ENCODE measurements at regions not wholly inside any gene's neighbourhood (a gene's known extent, or its start where the extent isn't known, plus 50 kb on each side); places are given as distances from the start of the nearest gene placed in this dataset.

DNA sequence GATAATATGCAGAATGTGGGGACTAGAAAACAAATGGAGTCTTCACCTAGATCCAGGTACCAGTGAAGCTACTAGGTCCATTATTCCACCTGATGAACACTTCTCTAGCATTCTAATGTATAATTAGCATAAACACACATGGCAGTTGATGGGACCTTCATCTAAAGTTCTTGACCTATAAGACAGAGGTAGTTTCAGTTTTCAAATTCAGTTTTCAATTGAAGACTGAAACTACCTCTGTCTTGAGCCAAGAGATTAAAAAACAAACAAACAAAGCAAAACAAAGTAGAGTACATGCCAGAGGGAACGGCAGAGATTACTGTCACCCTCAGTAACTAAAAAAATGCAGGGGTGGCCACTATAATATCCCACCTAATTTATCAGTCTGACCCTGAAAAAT lies 199.9 kb upstream of the NEIL3 start:
- Mint-ChIP-seq H3K4me3 (no peak overlapping the region), H3K27me3 (ENCODE audit: low read depth, poor library complexity) (no peaks in the 10 kb centered on the region), H3K27ac (no peak overlapping the region), H3K36me3 (ENCODE audit: low read depth) (no peaks in the 10 kb centered on the region), H3K4me1 (no peaks in the 10 kb centered on the region), H3K9me3 (peaks cover 5% of the 10 kb centered on the region)
- TF ChIP-seq, protein P1, sequence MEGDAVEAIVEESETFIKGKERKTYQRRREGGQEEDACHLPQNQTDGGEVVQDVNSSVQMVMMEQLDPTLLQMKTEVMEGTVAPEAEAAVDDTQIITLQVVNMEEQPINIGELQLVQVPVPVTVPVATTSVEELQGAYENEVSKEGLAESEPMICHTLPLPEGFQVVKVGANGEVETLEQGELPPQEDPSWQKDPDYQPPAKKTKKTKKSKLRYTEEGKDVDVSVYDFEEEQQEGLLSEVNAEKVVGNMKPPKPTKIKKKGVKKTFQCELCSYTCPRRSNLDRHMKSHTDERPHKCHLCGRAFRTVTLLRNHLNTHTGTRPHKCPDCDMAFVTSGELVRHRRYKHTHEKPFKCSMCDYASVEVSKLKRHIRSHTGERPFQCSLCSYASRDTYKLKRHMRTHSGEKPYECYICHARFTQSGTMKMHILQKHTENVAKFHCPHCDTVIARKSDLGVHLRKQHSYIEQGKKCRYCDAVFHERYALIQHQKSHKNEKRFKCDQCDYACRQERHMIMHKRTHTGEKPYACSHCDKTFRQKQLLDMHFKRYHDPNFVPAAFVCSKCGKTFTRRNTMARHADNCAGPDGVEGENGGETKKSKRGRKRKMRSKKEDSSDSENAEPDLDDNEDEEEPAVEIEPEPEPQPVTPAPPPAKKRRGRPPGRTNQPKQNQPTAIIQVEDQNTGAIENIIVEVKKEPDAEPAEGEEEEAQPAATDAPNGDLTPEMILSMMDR (IDR thresholded peaks at IDR 0.05) = no peak
- no peak for DNase-seq

DNA sequence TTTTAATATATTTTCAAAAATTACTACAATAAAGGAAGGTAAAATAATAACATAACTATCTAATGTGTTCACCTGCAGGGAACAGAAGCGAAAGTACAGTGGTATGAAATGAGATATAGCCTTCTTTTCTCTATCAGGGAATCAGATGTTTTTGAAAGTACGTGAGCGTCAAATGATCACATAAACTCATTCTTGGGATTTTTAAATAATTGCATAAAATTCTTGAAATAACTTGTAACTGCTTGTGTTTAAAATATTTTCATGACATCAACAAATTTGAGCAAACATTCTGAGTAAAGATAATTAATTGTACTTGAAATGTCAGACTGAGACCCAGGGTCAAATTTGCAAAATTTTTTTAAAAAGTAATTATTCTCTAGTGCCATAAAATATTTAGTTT lies 193.5 kb upstream of the NEIL3 start:
- no peak overlapping the region for H3K27ac Mint-ChIP-seq
- H3K27me3 Mint-ChIP-seq (ENCODE audit: low read depth, poor library complexity) = no peaks in the 10 kb centered on the region
- no peaks in the 10 kb centered on the region for H3K36me3 Mint-ChIP-seq (ENCODE audit: low read depth)
- no peak for DNase-seq
- no peaks in the 10 kb centered on the region for H3K4me1 Mint-ChIP-seq
- TF ChIP-seq, protein P1 (IDR thresholded peaks at IDR 0.05) = no peak
- H3K4me3 Mint-ChIP-seq = no peak overlapping the region
- H3K9me3 Mint-ChIP-seq = peaks cover 19% of the 10 kb centered on the region

DNA sequence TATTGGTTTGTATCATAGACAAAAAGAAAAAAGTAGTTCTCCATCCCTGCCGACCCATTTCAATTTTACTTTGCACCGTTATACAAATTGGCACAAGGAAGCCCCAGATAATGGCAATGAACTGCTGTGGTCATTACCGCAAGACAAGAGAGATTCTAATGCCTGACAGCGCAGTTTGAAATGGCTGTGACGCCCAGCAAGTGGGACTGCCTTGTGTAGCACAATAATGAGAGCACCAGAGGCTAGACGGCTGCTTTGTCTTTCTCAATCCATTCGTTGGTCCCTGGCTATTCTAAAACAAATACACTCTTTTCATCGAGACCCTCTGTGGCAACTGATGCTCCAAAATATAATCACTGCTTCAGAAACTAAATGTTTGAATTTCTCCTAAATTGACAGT lies 192.4 kb upstream of the NEIL3 start:
- TF ChIP-seq, protein P1 (IDR thresholded peaks at IDR 0.05) = no peak
- no peak for DNase-seq
- Mint-ChIP-seq H3K9me3 (peaks cover 22% of the 10 kb centered on the region), H3K4me3 (no peak overlapping the region), H3K4me1 (no peaks in the 10 kb centered on the region), H3K36me3 (ENCODE audit: low read depth) (no peaks in the 10 kb centered on the region), H3K27me3 (ENCODE audit: low read depth, poor library complexity) (no peaks in the 10 kb centered on the region), H3K27ac (no peak overlapping the region)

DNA sequence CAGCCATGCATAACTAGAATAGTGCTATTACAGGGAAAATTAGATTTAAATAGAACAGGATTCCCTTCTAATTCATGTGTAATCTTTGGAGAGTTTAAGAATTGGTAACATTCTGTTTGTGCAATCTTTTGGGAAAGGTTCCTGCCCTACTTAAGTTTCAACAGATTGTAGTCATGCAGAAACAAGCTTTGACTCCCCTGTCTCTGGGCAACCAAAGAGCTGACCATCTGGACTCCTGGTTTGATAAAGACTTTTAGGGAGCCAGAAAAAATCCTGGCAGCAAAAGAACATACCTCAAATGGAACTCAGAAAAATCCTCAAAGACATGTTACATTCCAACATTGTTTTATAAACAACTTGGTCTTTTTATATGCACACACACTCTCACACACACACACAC lies 191.1 kb upstream of the NEIL3 start:
- Mint-ChIP-seq H3K9me3 (peaks cover 17% of the 10 kb centered on the region), H3K4me1 (no peaks in the 10 kb centered on the region), H3K27ac (no peak overlapping the region), H3K36me3 (ENCODE audit: low read depth) (no peaks in the 10 kb centered on the region), H3K4me3 (no peak overlapping the region), H3K27me3 (ENCODE audit: low read depth, poor library complexity) (no peaks in the 10 kb centered on the region)
- TF ChIP-seq, protein P1 (IDR thresholded peaks at IDR 0.05) = no peak
- no peak for DNase-seq

DNA sequence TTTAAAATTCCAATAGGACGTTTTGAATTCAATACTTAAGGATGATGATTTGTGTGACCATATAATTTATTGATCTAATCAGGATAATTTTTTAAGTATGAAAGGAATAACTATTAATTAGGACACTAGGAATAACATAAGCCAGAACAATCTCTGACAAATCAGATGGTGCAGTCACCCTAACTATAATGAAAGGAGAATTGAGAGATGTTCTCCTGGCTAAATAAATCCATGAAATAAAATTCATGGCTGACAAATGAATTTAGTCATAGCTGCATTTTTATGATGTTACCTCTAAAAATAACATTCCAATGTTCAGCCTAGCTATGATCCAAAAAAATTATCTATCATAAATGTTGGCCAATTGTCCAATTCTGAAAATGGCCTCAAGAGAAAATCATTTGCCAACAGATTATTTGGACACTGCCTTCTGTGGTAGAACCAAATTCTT lies 190.6 kb upstream of the NEIL3 start:
- Mint-ChIP-seq H3K27me3 (ENCODE audit: low read depth, poor library complexity) (no peaks in the 10 kb centered on the region), H3K36me3 (ENCODE audit: low read depth) (no peaks in the 10 kb centered on the region), H3K4me3 (no peak overlapping the region), H3K9me3 (peaks cover 17% of the 10 kb centered on the region), H3K4me1 (no peaks in the 10 kb centered on the region), H3K27ac (no peak overlapping the region)
- DNase-seq = no peak
- TF ChIP-seq, protein P1 (IDR thresholded peaks at IDR 0.05) = no peak

DNA sequence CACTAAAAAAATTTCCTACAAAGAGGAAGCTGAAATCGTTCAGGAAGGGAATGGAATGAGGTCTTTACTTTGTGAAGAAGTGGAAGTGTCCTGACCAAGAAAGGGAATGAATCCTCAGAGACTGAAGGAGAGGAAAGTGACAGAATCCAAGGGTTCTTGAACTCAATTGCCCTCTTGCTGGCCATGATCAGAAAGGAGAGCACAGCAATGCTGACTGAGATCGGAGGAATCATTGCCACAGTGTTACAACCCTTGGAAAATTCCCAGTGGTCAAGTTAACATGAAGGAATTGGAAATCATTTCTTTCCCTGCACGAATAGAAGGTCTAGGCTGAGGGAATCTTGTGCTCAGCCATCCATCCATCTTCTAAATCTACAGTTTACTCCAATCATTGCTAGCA lies 190.0 kb upstream of the NEIL3 start:
- Mint-ChIP-seq H3K4me3 (no peak overlapping the region), H3K9me3 (peaks cover 17% of the 10 kb centered on the region), H3K27me3 (ENCODE audit: low read depth, poor library complexity) (no peaks in the 10 kb centered on the region), H3K36me3 (ENCODE audit: low read depth) (no peaks in the 10 kb centered on the region), H3K27ac (no peak overlapping the region), H3K4me1 (no peaks in the 10 kb centered on the region)
- no peak for DNase-seq
- TF ChIP-seq, protein P1 (IDR thresholded peaks at IDR 0.05) = no peak

All from nephron progenitor cell (in vitro differentiated cells).